A549 (cell line): ENCODE measurements at regions not wholly inside any gene's neighbourhood (a gene's known extent, or its start where the extent isn't known, plus 50 kb on each side); places are given as distances from the start of the nearest gene placed in this dataset.

Experiments
- ATAC-seq, 2 experiments: fragments of 200-7000 bp in 1 of 2; fragments of >200 bp in 1 of 2; cut with Nextera tagmentation in 1 of 2; cut with Tn5 transposase in 1 of 2; 3 replicates each; pipeline versions ENCODE4 v1.8.0 to v1.9.1; 2018 to 2020; ENCODE audit warnings: mild to moderate bottlenecking in 1 of 2, moderate library complexity in 1 of 2
- CTCF ChIA-PET: fragments of 300-600 bp; sonication (Branson Sonifier 250); formaldehyde crosslinking; extraction: SDS; loops from one replicate; lab custom pipeline; 2021; ENCODE audit warnings: antibody characterized with exemption, inconsistent platforms; lab: Yijun Ruan, JAX
- POLR2A ChIA-PET: fragments of 350-600 bp; formaldehyde crosslinking; extraction: SDS; loops from one replicate; lab custom pipeline; 2021; ENCODE audit warnings: antibody characterized with exemption, inconsistent platforms; lab: Yijun Ruan, JAX
- DNase-seq, 2 experiments: peaks; one replicate each; pipeline versions ENCODE4 v3.0.0 to v3.0.0-alpha.2; 2011 to 2016; ENCODE audit warnings: low read depth in 1 of 2, low spot score in 1 of 2
- FAIRE-seq: peaks from 2 replicates; lab custom pipeline; 2011; peaks lifted over from hg19 to GRCh38; lab: Jason Lieb, UNC
- H3K27ac ChIP-seq, 2 experiments: fragments of >200 bp; sonication (Bioruptor Twin); formaldehyde crosslinking; 3 replicates each; pipeline ENCODE4 v1.5.1; 2016 to 2017
- H3K4me1 ChIP-seq: fragments of >200 bp; sonication (Bioruptor Twin); formaldehyde crosslinking; 3 replicates; pipeline ENCODE4 v1.6.1; 2016
- H3K4me2 ChIP-seq: fragments of >200 bp; sonication (Bioruptor Twin); formaldehyde crosslinking; 3 replicates; pipeline ENCODE4 v1.6.1; 2016
- H3K4me3 ChIP-seq: fragments of >200 bp; sonication (Bioruptor Twin); formaldehyde crosslinking; 3 replicates; pipeline ENCODE4 v1.5.1; 2016
- H3K9me3 ChIP-seq: fragments of >200 bp; sonication (Bioruptor Twin); formaldehyde crosslinking; 3 replicates; pipeline ENCODE4 v1.6.1; 2016
- CEBPB ChIP-seq, 2 experiments: fragments of >200 bp in 1 of 2; sonication (Bioruptor Twin) in 1 of 2; formaldehyde crosslinking in 1 of 2; IDR thresholded peaks; 2 replicates each; pipeline ENCODE4 v1.6.1; 2012 to 2016
- CTCF ChIP-seq: fragments of >200 bp; sonication (Bioruptor Twin); formaldehyde crosslinking; IDR thresholded peaks from 3 replicates; pipeline ENCODE4 v1.5.1; 2016
- EHF ChIP-seq: fragments of 250-450 bp; sonication (Bioruptor Pico); IDR thresholded peaks from 2 replicates; pipeline ENCODE4 v1.5.0; 2020; ENCODE audit warnings: mild to moderate bottlenecking
- EP300 ChIP-seq, 2 experiments: fragments of >200 bp; sonication (Bioruptor Twin); formaldehyde crosslinking; IDR thresholded peaks; 2 replicates in 1 of 2; 3 replicates in 1 of 2; pipeline ENCODE4 v1.6.1; 2016 to 2017
- FOSL2 ChIP-seq, 2 experiments: fragments of 450-650 bp in 1 of 2; fragments of >200 bp in 1 of 2; sonication (Bioruptor Twin) in 1 of 2; formaldehyde crosslinking; IDR thresholded peaks; 2 replicates each; pipeline versions ENCODE4 v1.5.0 to v1.6.1; 2016 to 2020; ENCODE audit warnings: mild to moderate bottlenecking in 1 of 2, moderate library complexity in 1 of 2
- HOXA7 ChIP-seq: fragments of 250-450 bp; sonication (Bioruptor Pico); IDR thresholded peaks from 2 replicates; pipeline ENCODE4 v1.5.0; 2020; ENCODE audit warnings: mild to moderate bottlenecking, moderate library complexity
- HOXB13 ChIP-seq: fragments of 250-450 bp; sonication (Bioruptor Pico); IDR thresholded peaks from 2 replicates; pipeline ENCODE4 v1.5.0; 2020; ENCODE audit warnings: low read depth, mild to moderate bottlenecking, moderate library complexity
- JUNB ChIP-seq: fragments of >200 bp; sonication (Bioruptor Twin); formaldehyde crosslinking; IDR thresholded peaks from 2 replicates; pipeline ENCODE4 v1.6.1; 2016
- KDM1A ChIP-seq: fragments of 200-600 bp; sonication (generic); IDR thresholded peaks from 2 replicates; pipeline ENCODE4 v1.6.1; 2016; ENCODE audit warnings: low read depth, mild to moderate bottlenecking
- KDM5A ChIP-seq: fragments of 200-600 bp; sonication (generic); IDR thresholded peaks from 2 replicates; pipeline ENCODE4 v1.6.1; 2016; ENCODE audit warnings: antibody characterized with exemption, mild to moderate bottlenecking
- MAZ ChIP-seq: fragments of 150-350 bp; IDR thresholded peaks from 2 replicates; pipeline ENCODE4 v1.6.1; 2014; ENCODE audit warnings: antibody characterized with exemption, low read depth, low read length, borderline replicate concordance
- NPAS2 ChIP-seq: fragments of 250-450 bp; sonication (Bioruptor Pico); IDR thresholded peaks from 2 replicates; pipeline ENCODE4 v1.8.0; 2022; ENCODE audit warnings: mild to moderate bottlenecking, moderate library complexity, borderline replicate concordance
- RAD21 ChIP-seq, 2 experiments: fragments of >200 bp in 1 of 2; sonication (Bioruptor Twin) in 1 of 2; formaldehyde crosslinking in 1 of 2; IDR thresholded peaks in 1 of 2; conservative IDR thresholded peaks in 1 of 2; 2 replicates in 1 of 2; 3 replicates in 1 of 2; pipeline ENCODE4 v1.6.1; 2012 to 2018; ENCODE audit warnings: inconsistent platforms in 1 of 2
- RARB ChIP-seq: fragments of 250-450 bp; sonication (Bioruptor Pico); IDR thresholded peaks from 2 replicates; pipeline ENCODE4 v1.8.0; 2021; ENCODE audit warnings: mild to moderate bottlenecking, moderate library complexity
- RNF2 ChIP-seq: fragments of 200-600 bp; sonication (generic); IDR thresholded peaks from 2 replicates; pipeline ENCODE4 v1.6.1; 2016; ENCODE audit warnings: low read depth, mild to moderate bottlenecking, antibody characterized with exemption, moderate library complexity, borderline replicate concordance
- SMC3 ChIP-seq: fragments of >200 bp; sonication (Bioruptor Twin); formaldehyde crosslinking; IDR thresholded peaks from 3 replicates; pipeline ENCODE4 v1.6.1; 2018; ENCODE audit warnings: inconsistent platforms
- TP53 ChIP-seq: fragments of 250-450 bp; sonication (Bioruptor Pico); IDR thresholded peaks from 2 replicates; pipeline ENCODE4 v1.5.0; 2021; ENCODE audit warnings: mild to moderate bottlenecking, moderate library complexity
- ZC3H11A ChIP-seq: fragments of 450-650 bp; IDR thresholded peaks from 2 replicates; pipeline ENCODE4 v1.6.1; 2014; ENCODE audit warnings: antibody characterized with exemption, mild to moderate bottlenecking
- ZSCAN20 ChIP-seq: fragments of 250-450 bp; sonication (Bioruptor Pico); IDR thresholded peaks from 2 replicates; pipeline ENCODE4 v1.8.0; 2022; ENCODE audit warnings: mild to moderate bottlenecking, moderate library complexity
- WGBS: methylation state at CpG from one replicate; pipeline ENCODE4 v1.1.6; 2017; ENCODE audit errors: missing lambda C conversion rate; 5-methylcytosine and 5-hydroxymethylcytosine counted together
- TF ChIP-seq, protein P1 (sequence below): fragments of >200 bp; sonication (Bioruptor Twin); formaldehyde crosslinking; IDR thresholded peaks from 3 replicates; pipeline ENCODE4 v1.6.1; 2016
- TF ChIP-seq, protein P2 (sequence below): fragments of 450-650 bp; IDR thresholded peaks from 2 replicates; pipeline ENCODE4 v1.6.1; 2014; ENCODE audit warnings: antibody characterized with exemption

DNA sequence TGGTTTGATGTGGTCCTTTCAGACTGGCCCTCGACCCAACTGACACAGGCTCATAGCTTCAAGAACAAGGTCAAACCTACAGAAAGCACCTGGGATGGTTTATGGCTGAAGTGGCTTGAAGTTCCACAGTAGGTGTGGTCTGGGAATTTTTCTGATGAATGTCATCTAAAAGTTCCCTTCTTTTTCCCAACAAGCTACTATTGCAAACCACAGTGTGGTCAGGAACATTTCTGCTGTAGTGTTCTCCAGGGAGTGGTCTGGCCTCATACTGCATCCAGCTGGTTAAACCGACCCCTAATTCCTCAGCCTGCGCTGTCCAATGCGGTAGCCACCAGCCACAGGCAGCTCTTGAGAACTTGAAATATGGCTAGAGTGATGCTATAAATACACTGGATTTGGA is 92.7 kb downstream of the FAM124B start:
- ATAC-seq: no peak
- 72% methylated on average over 4 of the region's 4 CpGs for WGBS

GRCh38 chr2:224308272-224308911 is 93.5 kb downstream of the FAM124B start:
- TF ChIP-seq RAD21 (conservative IDR thresholded peaks at IDR 0.05 in 1 of 2, IDR thresholded peaks at IDR 0.05 in 1 of 2): no peak
- TF ChIP-seq TP53 (CRISPR knock-in tag): no peak
- TF ChIP-seq MAZ: no peak
- no peak for TF ChIP-seq CEBPB (IDR thresholded peaks at IDR 0.05)
- TF ChIP-seq NPAS2 (CRISPR knock-in tag): no peak
- TF ChIP-seq HOXA7: no peak
- no peak for TF ChIP-seq KDM1A
- TF ChIP-seq, protein P1, sequence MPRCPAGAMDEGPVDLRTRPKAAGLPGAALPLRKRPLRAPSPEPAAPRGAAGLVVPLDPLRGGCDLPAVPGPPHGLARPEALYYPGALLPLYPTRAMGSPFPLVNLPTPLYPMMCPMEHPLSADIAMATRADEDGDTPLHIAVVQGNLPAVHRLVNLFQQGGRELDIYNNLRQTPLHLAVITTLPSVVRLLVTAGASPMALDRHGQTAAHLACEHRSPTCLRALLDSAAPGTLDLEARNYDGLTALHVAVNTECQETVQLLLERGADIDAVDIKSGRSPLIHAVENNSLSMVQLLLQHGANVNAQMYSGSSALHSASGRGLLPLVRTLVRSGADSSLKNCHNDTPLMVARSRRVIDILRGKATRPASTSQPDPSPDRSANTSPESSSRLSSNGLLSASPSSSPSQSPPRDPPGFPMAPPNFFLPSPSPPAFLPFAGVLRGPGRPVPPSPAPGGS: no peak
- TF ChIP-seq, protein P2, sequence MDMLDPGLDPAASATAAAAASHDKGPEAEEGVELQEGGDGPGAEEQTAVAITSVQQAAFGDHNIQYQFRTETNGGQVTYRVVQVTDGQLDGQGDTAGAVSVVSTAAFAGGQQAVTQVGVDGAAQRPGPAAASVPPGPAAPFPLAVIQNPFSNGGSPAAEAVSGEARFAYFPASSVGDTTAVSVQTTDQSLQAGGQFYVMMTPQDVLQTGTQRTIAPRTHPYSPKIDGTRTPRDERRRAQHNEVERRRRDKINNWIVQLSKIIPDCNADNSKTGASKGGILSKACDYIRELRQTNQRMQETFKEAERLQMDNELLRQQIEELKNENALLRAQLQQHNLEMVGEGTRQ: no peak
- no peak for TF ChIP-seq RARB (CRISPR knock-in tag)
- TF ChIP-seq EHF: no peak
- no peak for TF ChIP-seq HOXB13
- no peak for TF ChIP-seq ZC3H11A
- no peak for TF ChIP-seq KDM5A
- TF ChIP-seq CTCF: no peak
- TF ChIP-seq ZSCAN20 (CRISPR knock-in tag): no peak
- 48% methylated on average over 2 of the region's 2 CpGs for WGBS
- H3K27ac ChIP-seq: no peak overlapping the region
- DNase-seq (no peak), ATAC-seq (no peak), FAIRE-seq (no peak)
- H3K9me3 ChIP-seq: no peaks in the 10 kb centered on the region
- no peaks in the 10 kb centered on the region for H3K4me1 ChIP-seq
- POLR2A ChIA-PET: no interaction called here
- CTCF ChIA-PET: interaction anchor here (1.4 kb wide), 1 partner anchor 11 kb away, joined by 3 read pairs; no protein-coding TSS in a partner anchor
- H3K4me3 ChIP-seq: no peak overlapping the region
- H3K4me2 ChIP-seq: no peak overlapping the region

More for the DNA sequence above, 92.7 kb downstream of the FAM124B start:
- ChIA-PET CTCF (interaction anchor here (1.4 kb wide), 1 partner anchor 11 kb away, joined by 3 read pairs; no protein-coding TSS in a partner anchor), POLR2A (no interaction called here)
- no peak overlapping the region for H3K27ac ChIP-seq
- TF ChIP-seq NPAS2 (CRISPR knock-in tag) (no peak), RNF2 (no peak), RARB (CRISPR knock-in tag) (no peak), EP300 (IDR thresholded peaks at IDR 0.05) (no peak)
- TF ChIP-seq, all 56 proteins: peak for 0
- no peaks in the 10 kb centered on the region for H3K4me1 ChIP-seq
- DNase-seq (no peak), FAIRE-seq (no peak)
- H3K9me3 ChIP-seq: no peaks in the 10 kb centered on the region
- no peak overlapping the region for H3K4me3 ChIP-seq
- H3K4me2 ChIP-seq: no peak overlapping the region

GRCh38 chr2:224302952-224303351 is 99.0 kb downstream of the FAM124B start:
- POLR2A ChIA-PET: no interaction called here
- no peak for ATAC-seq

More at GRCh38 chr2:224302952-224303351, 99.0 kb downstream of the FAM124B start:
- FAIRE-seq (no peak), DNase-seq (no peak)
- Histone ChIP-seq H3K4me2 (no peak overlapping the region), H3K27ac (no peak overlapping the region), H3K4me1 (no peaks in the 10 kb centered on the region), H3K4me3 (no peak overlapping the region), H3K9me3 (no peaks in the 10 kb centered on the region)
- WGBS: 68% methylated on average over 8 of the region's 8 CpGs
- no peak for TF ChIP-seq SMC3
- no peak for TF ChIP-seq JUNB
- no peak for TF ChIP-seq FOSL2 (IDR thresholded peaks at IDR 0.05)
- TF ChIP-seq FOSL2 (CRISPR knock-in tag; IDR thresholded peaks at IDR 0.05): no peak
- CTCF ChIA-PET: no interaction called here
